Immature natural killer cell (primary cell): ENCODE measurements at regions not wholly inside any gene's neighbourhood (a gene's known extent, or its start where the extent isn't known, plus 50 kb on each side); places are given as distances from the start of the nearest gene placed in this dataset.
A peak's percentile ranks its signal among the peaks of the same experiment; 100 is the strongest.
"Not testable (repeated sequence)": the region's sequence is repeated elsewhere in the genome, so short reads cannot be mapped to it uniquely, and the experiment has no call there.

Experiments
- DNase-seq, 3 donors: peaks; one replicate each; pipeline ENCODE4 v3.0.0; 2022; ENCODE audit warnings: mixed read lengths in 1 of 3
- H3K27ac Mint-ChIP-seq, 6 donors: one replicate each; pipeline ENCODE4 v1.8.0; 2020; ENCODE audit warnings: mixed read lengths in 6 of 6, mild to moderate bottlenecking in 5 of 6, inconsistent platforms in 4 of 6, moderate library complexity in 3 of 6
- H3K27me3 Mint-ChIP-seq, 3 donors: one replicate each; pipeline ENCODE4 v1.8.0; 2020 to 2021; ENCODE audit warnings: low read depth in 3 of 3, mild to moderate bottlenecking in 3 of 3, mixed read lengths in 3 of 3, moderate library complexity in 3 of 3, inconsistent platforms in 1 of 3
- H3K36me3 Mint-ChIP-seq, 3 donors: one replicate each; pipeline ENCODE4 v1.8.0; 2020; ENCODE audit warnings: mixed read lengths in 3 of 3, inconsistent platforms in 2 of 3, mild to moderate bottlenecking in 2 of 3
- H3K4me1 Mint-ChIP-seq, 2 donors: one replicate each; pipeline ENCODE4 v1.8.0; 2020; ENCODE audit warnings: inconsistent platforms in 2 of 2, mild to moderate bottlenecking in 2 of 2, mixed read lengths in 2 of 2, moderate library complexity in 1 of 2
- H3K4me3 Mint-ChIP-seq, 5 donors: one replicate each; pipeline ENCODE4 v1.8.0; 2020; ENCODE audit warnings: mild to moderate bottlenecking in 5 of 5, mixed read lengths in 5 of 5, inconsistent platforms in 3 of 5, moderate library complexity in 3 of 5
- H3K9me3 Mint-ChIP-seq, 6 donors: one replicate each; pipeline ENCODE4 v1.8.0; 2020; ENCODE audit warnings: mild to moderate bottlenecking in 6 of 6, mixed read lengths in 6 of 6, inconsistent platforms in 4 of 6, moderate library complexity in 3 of 6

GRCh38 chr14:106774889-106775480, 1248.6 kb downstream of the TMEM121 start:
- not testable (repeated sequence) for H3K4me3 Mint-ChIP-seq, H3K27ac Mint-ChIP-seq, H3K36me3 Mint-ChIP-seq, H3K9me3 Mint-ChIP-seq
- Mint-ChIP-seq H3K27me3 (peaks cover 0 to 12% (median 10%) of the 10 kb centered on the region in 3 donors), H3K4me1 (peaks cover 7 to 19% of the 10 kb centered on the region in 2 donors)
- peak; percentile 46 to 64 (median 52) for DNase-seq

GRCh38 chr14:106776395-106776983, 1250.1 kb downstream of the TMEM121 start:
- H3K36me3 Mint-ChIP-seq, result no peaks in the 10 kb centered on the region
- H3K4me1 Mint-ChIP-seq, result peaks cover 0 to 11% of the 10 kb centered on the region in 2 donors
- no peak overlapping the region for H3K27ac Mint-ChIP-seq
- H3K9me3 Mint-ChIP-seq, result peaks cover 0 to 4% (median 0%) of the 10 kb centered on the region in 6 donors
- no peak overlapping the region for H3K4me3 Mint-ChIP-seq
- H3K27me3 Mint-ChIP-seq, result peaks cover 0 to 9% (median 7%) of the 10 kb centered on the region in 3 donors
- no peak for DNase-seq

DNA sequence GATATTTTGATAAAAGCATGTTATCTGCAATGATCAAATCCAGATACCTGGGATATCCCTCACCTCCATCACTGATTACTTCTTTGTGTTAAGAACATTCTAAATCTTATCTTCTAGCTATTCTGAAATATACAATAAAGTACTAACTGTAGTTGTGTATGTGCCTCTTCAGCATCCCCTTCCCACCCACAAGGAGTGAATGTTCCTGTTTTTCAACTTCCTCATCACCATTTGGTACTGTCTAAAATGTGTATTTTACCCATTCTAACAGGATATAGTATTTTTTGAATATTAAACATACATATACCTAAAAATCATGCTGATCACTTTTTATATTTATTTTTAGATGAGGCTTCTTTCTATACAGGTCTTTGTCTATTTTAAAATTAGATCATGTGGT, 1252.6 kb downstream of the TMEM121 start:
- H3K9me3 Mint-ChIP-seq, result peaks cover 0 to 4% (median 0%) of the 10 kb centered on the region in 6 donors
- no peak overlapping the region for H3K4me3 Mint-ChIP-seq
- no peak overlapping the region for H3K27ac Mint-ChIP-seq
- no peaks in the 10 kb centered on the region for H3K36me3 Mint-ChIP-seq
- DNase-seq, result no peak
- peaks cover 0 to 11% of the 10 kb centered on the region in 2 donors for H3K4me1 Mint-ChIP-seq
- peaks cover 0 to 15% (median 11%) of the 10 kb centered on the region in 3 donors for H3K27me3 Mint-ChIP-seq

- H3K4me3 Mint-ChIP-seq, result no peak overlapping the region
- H3K4me1 Mint-ChIP-seq, result peaks cover 6 to 12% of the 10 kb centered on the region in 2 donors
- no peak overlapping the region for H3K27ac Mint-ChIP-seq
- no peaks in the 10 kb centered on the region for H3K9me3 Mint-ChIP-seq
- DNase-seq, result no peak
- no peaks in the 10 kb centered on the region for H3K36me3 Mint-ChIP-seq
- peaks cover 0 to 25% (median 17%) of the 10 kb centered on the region in 3 donors for H3K27me3 Mint-ChIP-seq
These were observed 1260.3 kb downstream of the TMEM121 start for GRCh38 chr14:106786697-106787096.

DNA sequence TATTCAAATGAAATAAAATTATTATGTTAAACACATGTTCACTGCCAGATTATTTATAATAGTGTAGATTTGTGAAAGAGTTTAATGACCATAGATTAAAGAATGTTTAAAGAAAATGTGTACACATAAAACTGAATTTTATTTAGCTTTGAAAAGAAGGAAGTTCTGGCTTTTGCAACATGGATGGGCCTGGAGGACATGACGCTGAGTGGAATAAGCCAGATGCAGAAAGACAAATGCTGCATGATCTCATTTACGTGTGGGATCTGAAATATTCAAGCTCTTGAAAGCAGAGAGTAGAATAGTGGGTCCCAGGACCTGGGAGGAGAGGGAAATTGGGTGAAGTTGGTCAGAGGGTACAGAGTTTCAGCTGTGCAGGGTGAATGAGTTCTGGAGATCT, 1261.2 kb downstream of the TMEM121 start:
- H3K27me3 Mint-ChIP-seq, result peaks cover 0 to 25% (median 14%) of the 10 kb centered on the region in 3 donors
- no peak overlapping the region for H3K27ac Mint-ChIP-seq

GRCh38 chr14:106788534-106788933, 1262.2 kb downstream of the TMEM121 start:
- peaks cover 6 to 12% of the 10 kb centered on the region in 2 donors for H3K4me1 Mint-ChIP-seq
- H3K27ac Mint-ChIP-seq, result no peak overlapping the region
- H3K9me3 Mint-ChIP-seq, result no peaks in the 10 kb centered on the region
- peaks cover 0 to 21% (median 14%) of the 10 kb centered on the region in 3 donors for H3K27me3 Mint-ChIP-seq
- no peaks in the 10 kb centered on the region for H3K36me3 Mint-ChIP-seq
- H3K4me3 Mint-ChIP-seq, result no peak overlapping the region
- DNase-seq, result no peak

More for the DNA sequence above, 1261.2 kb downstream of the TMEM121 start:
- H3K4me1 Mint-ChIP-seq, result peaks cover 6 to 12% of the 10 kb centered on the region in 2 donors
- DNase-seq, result no peak
- no peak overlapping the region for H3K4me3 Mint-ChIP-seq
- no peaks in the 10 kb centered on the region for H3K36me3 Mint-ChIP-seq
- H3K9me3 Mint-ChIP-seq, result no peaks in the 10 kb centered on the region

GRCh38 chr14:106789318-106789717, 1262.9 kb downstream of the TMEM121 start:
- H3K4me3 Mint-ChIP-seq, result no peak overlapping the region
- DNase-seq, result no peak
- H3K4me1 Mint-ChIP-seq, result peaks cover 6 to 12% of the 10 kb centered on the region in 2 donors
- peaks cover 0 to 19% (median 14%) of the 10 kb centered on the region in 3 donors for H3K27me3 Mint-ChIP-seq
- no peaks in the 10 kb centered on the region for H3K9me3 Mint-ChIP-seq
- no peaks in the 10 kb centered on the region for H3K36me3 Mint-ChIP-seq
- H3K27ac Mint-ChIP-seq, result no peak overlapping the region

- Mint-ChIP-seq H3K4me1 (peaks cover 6 to 12% of the 10 kb centered on the region in 2 donors), H3K4me3 (no peak overlapping the region), H3K9me3 (no peaks in the 10 kb centered on the region), H3K27me3 (peaks cover 0 to 15% (median 14%) of the 10 kb centered on the region in 3 donors), H3K27ac (peak overlapping the region in 1 of 6 donors; percentile 52), H3K36me3 (no peaks in the 10 kb centered on the region)
- DNase-seq, result peak; percentile 54 to 56 (median 55)
These were observed 1264.0 kb downstream of the TMEM121 start for GRCh38 chr14:106790189-106791036.

DNA sequence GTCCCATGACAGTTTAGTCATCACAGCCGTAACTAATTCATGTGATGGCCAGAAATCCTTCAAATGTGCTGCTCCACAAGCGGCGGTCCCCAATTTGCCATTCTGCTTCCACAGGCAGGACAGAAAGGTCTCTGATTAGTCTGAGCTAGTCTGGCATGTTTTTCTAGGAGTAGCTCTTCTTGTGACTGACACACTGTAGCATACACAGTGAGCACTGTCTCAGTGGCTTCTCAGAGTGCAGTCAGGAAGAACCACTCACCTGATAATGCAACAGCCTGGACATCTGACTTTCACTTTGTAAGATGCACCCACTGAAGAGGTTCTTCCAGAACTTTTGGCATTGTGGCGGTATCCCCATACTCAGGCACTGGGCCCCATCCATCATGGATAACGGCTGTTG, 1266.2 kb downstream of the TMEM121 start:
- Mint-ChIP-seq H3K4me3 (no peak overlapping the region), H3K4me1 (peaks cover 6 to 12% of the 10 kb centered on the region in 2 donors), H3K36me3 (no peaks in the 10 kb centered on the region), H3K9me3 (no peaks in the 10 kb centered on the region), H3K27me3 (peaks cover 3 to 16% (median 15%) of the 10 kb centered on the region in 3 donors), H3K27ac (no peak overlapping the region)
- no peak for DNase-seq

- not testable (repeated sequence) for H3K36me3 Mint-ChIP-seq, H3K4me1 Mint-ChIP-seq, H3K9me3 Mint-ChIP-seq, H3K27ac Mint-ChIP-seq, H3K4me3 Mint-ChIP-seq, DNase-seq
- peaks cover 6 to 20% (median 10%) of the 10 kb centered on the region in 3 donors for H3K27me3 Mint-ChIP-seq
These were observed 1271.8 kb downstream of the TMEM121 start for GRCh38 chr14:106798166-106798565.

DNA sequence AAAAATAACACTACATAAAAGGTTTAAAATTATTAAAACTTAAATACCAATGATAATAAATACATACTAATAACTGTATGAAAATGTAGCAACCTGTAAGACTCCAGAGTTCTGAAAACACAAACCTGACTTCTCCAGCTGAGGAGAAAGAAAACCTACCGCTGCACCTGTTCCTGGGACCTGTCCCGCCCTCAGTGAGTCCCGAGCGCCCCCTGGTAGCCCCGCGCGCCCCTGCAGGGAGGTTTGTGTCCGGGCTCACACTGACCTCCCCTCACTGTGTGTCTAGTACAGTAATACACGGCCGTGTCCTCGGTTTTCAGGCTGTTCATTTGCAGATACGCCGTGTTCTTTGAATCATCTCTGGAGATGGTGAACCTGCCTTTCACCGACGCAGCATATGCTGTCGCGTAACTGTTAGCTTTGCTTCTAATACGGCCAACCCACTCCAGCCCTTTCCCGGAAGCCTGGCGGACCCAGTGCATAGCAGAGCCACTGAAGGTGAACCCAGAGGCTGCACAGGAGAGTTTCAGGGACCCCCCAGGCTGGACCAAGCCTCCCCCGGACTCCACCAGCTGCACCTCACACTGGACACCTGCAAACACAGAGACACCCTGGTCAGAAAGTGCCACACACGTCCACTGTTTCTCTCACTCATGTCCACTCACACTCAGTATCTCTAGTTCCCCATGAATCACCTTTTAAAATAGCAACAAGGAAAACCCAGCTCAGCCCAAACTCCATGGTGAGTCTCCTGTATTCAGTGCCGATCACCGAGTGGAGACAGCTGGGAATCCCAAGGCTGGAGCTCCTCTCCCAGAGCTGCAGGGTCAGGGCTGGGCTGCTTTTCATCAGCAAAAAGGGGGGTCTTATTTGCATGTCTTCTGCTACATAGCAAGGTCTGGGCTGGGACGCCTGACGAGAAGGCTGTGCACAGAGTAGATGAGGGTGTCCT, 1276.3 kb downstream of the TMEM121 start:
- peaks cover 3 to 17% (median 11%) of the 10 kb centered on the region in 3 donors for H3K27me3 Mint-ChIP-seq
- H3K36me3 Mint-ChIP-seq, result no peaks in the 10 kb centered on the region
- no peaks in the 10 kb centered on the region for H3K9me3 Mint-ChIP-seq
- H3K4me1 Mint-ChIP-seq, result no peaks in the 10 kb centered on the region
- H3K4me3 Mint-ChIP-seq, result no peak overlapping the region
- no peak for DNase-seq
- no peak overlapping the region for H3K27ac Mint-ChIP-seq

DNA sequence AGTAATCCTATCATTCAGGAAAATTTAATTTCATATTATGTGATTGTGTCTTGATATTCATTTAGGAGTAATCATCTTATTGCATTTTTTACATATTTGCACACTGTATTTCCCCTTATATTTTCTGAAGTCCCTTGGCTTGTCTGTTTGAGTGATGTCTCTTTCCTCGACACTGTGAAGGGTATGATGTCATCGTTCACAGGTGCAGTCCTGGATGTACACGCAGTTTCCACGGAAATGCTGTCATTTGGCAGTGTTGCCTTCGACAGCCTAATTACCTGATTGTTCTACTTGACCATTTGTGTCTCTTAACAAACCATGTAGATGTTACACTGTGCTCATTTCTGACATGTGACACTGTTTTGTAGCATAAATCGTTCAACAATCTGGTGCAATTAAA, 1277.0 kb downstream of the TMEM121 start:
- Mint-ChIP-seq H3K4me1 (no peaks in the 10 kb centered on the region), H3K36me3 (no peaks in the 10 kb centered on the region), H3K27ac (no peak overlapping the region), H3K27me3 (peaks cover 0 to 11% (median 10%) of the 10 kb centered on the region in 3 donors), H3K4me3 (no peak overlapping the region), H3K9me3 (no peaks in the 10 kb centered on the region)
- no peak for DNase-seq

DNA sequence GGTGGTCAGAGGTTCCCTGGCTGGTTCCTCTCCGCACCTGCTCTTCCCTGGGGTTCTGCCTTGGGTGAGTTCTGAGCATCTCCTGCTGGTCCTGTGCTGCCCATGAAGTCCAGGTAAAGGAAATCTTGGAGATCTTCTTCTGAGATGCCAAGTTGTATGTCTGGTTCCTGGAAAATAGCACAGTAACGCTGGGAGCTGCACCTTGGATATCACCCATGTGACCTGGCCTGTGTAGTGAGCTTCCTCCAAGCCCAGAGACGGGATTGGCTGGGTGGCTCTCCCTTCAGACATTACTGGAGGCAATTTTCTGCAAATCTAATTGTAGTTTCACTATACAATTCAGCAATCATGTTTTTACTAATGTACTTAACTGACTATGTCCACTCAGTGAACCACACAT, 1281.1 kb downstream of the TMEM121 start:
- Mint-ChIP-seq H3K4me1 (no peaks in the 10 kb centered on the region), H3K27ac (no peak overlapping the region), H3K4me3 (no peak overlapping the region), H3K36me3 (no peaks in the 10 kb centered on the region), H3K27me3 (peaks cover 1 to 7% (median 6%) of the 10 kb centered on the region in 3 donors), H3K9me3 (no peaks in the 10 kb centered on the region)
- DNase-seq, result no peak
